ENCODE measurements at regions not wholly inside any gene's neighbourhood (a gene's known extent, or its start where the extent isn't known, plus 50 kb on each side); places are given as distances from the start of the nearest gene placed in this dataset.

- H3K4me1 ChIP-seq (replicated peaks), result no peaks in the 10 kb centered on the region
- no peak for TF ChIP-seq POLR2AphosphoS5 (IDR thresholded peaks at IDR 0.05)
- TF ChIP-seq POLR2A (IDR thresholded peaks at IDR 0.05), result no peak
- TF ChIP-seq CTCF (IDR thresholded peaks at IDR 0.05), result no peak
- H3K36me3 ChIP-seq, result no peaks in the 10 kb centered on the region
- intact Hi-C loops (cut with DNase I), result no loop called here
- no peaks in the 10 kb centered on the region for H3K9me3 ChIP-seq
- H3K27me3 ChIP-seq (replicated peaks; ENCODE audit: insufficient read depth), result no peaks in the 10 kb centered on the region
- DNase-seq (ENCODE audit: low spot score), result no peak
- 20% methylated on average over 4 of the region's 4 CpGs for WGBS
- no peak overlapping the region for H3K4me3 ChIP-seq
- no peak overlapping the region for H3K27ac ChIP-seq
Measured at GRCh38 chr12:43285159-43285598, 266.8 kb downstream of the ADAMTS20 start.

- H3K27ac ChIP-seq, result no peak overlapping the region
- intact Hi-C loops (cut with DNase I), result loop anchor here (5.0 kb wide), 1 partner anchor 802 kb away; no protein-coding TSS in a partner anchor
- no peaks in the 10 kb centered on the region for H3K9me3 ChIP-seq
- no peak for DNase-seq (ENCODE audit: low spot score)
- no peaks in the 10 kb centered on the region for H3K4me1 ChIP-seq (replicated peaks)
- H3K36me3 ChIP-seq, result no peaks in the 10 kb centered on the region
- no peak overlapping the region for H3K4me3 ChIP-seq
- H3K27me3 ChIP-seq (replicated peaks; ENCODE audit: insufficient read depth), result no peaks in the 10 kb centered on the region
- 45% methylated on average over 2 of the region's 2 CpGs for WGBS
- TF ChIP-seq CTCF (IDR thresholded peaks at IDR 0.05) (no peak), POLR2A (IDR thresholded peaks at IDR 0.05) (no peak), POLR2AphosphoS5 (IDR thresholded peaks at IDR 0.05) (no peak)
Measured at GRCh38 chr12:43284486-43285158, 267.4 kb downstream of the ADAMTS20 start.

GRCh38 chr12:43283206-43283605 is 268.8 kb downstream of the ADAMTS20 start:
- Histone ChIP-seq H3K36me3 (no peaks in the 10 kb centered on the region), H3K27me3 (replicated peaks; ENCODE audit: insufficient read depth) (no peaks in the 10 kb centered on the region), H3K27ac (no peak overlapping the region), H3K4me1 (replicated peaks) (no peaks in the 10 kb centered on the region), H3K4me3 (no peak overlapping the region), H3K9me3 (no peaks in the 10 kb centered on the region)
- TF ChIP-seq POLR2A (IDR thresholded peaks at IDR 0.05) (no peak), POLR2AphosphoS5 (IDR thresholded peaks at IDR 0.05) (no peak), CTCF (IDR thresholded peaks at IDR 0.05) (no peak)
- DNase-seq (ENCODE audit: low spot score), result no peak
- intact Hi-C loops (cut with DNase I), result loop anchor here (5.0 kb wide), 1 partner anchor 801 kb away; no protein-coding TSS in a partner anchor

- TF ChIP-seq CTCF (IDR thresholded peaks at IDR 0.05) (peak in 2 of 4 experiments; percentile 41 to 43), POLR2AphosphoS5 (IDR thresholded peaks at IDR 0.05) (no peak), POLR2A (IDR thresholded peaks at IDR 0.05) (no peak)
- intact Hi-C loops (cut with DNase I), result loop anchor here (5.0 kb wide), 1 partner anchor 800 kb away; no protein-coding TSS in a partner anchor
- DNase-seq (ENCODE audit: low spot score), result no peak
- no peak overlapping the region for H3K4me3 ChIP-seq
- H3K27ac ChIP-seq, result no peak overlapping the region
- H3K36me3 ChIP-seq, result no peaks in the 10 kb centered on the region
- no peaks in the 10 kb centered on the region for H3K9me3 ChIP-seq
- H3K4me1 ChIP-seq (replicated peaks), result no peaks in the 10 kb centered on the region
- H3K27me3 ChIP-seq (replicated peaks; ENCODE audit: insufficient read depth), result no peaks in the 10 kb centered on the region
Measured at GRCh38 chr12:43282106-43282505, 269.9 kb downstream of the ADAMTS20 start.

- WGBS, result 85% methylated on average over 3 of the region's 3 CpGs
- H3K27ac ChIP-seq, result no peak overlapping the region
- TF ChIP-seq POLR2A (IDR thresholded peaks at IDR 0.05) (no peak), POLR2AphosphoS5 (IDR thresholded peaks at IDR 0.05) (no peak), CTCF (IDR thresholded peaks at IDR 0.05) (no peak)
- no peaks in the 10 kb centered on the region for H3K36me3 ChIP-seq
- no peak overlapping the region for H3K4me3 ChIP-seq
- H3K4me1 ChIP-seq (replicated peaks), result no peaks in the 10 kb centered on the region
- intact Hi-C loops (cut with DNase I), result loop anchor here (2.0 to 5.0 kb wide), 2 partner anchors 693 to 799 kb away; partner anchors contain the start of gene PRICKLE1
- no peaks in the 10 kb centered on the region for H3K9me3 ChIP-seq
- no peaks in the 10 kb centered on the region for H3K27me3 ChIP-seq (replicated peaks; ENCODE audit: insufficient read depth)
- no peak for DNase-seq (ENCODE audit: low spot score)
Measured at GRCh38 chr12:43281563-43281962, 270.4 kb downstream of the ADAMTS20 start.

All from prostate gland (tissue), 2 donors.